ENCODE measurements at regions not wholly inside any gene's neighbourhood (a gene's known extent, or its start where the extent isn't known, plus 50 kb on each side); places are given as distances from the start of the nearest gene placed in this dataset.

- no peak for DNase-seq
Observed at GRCh38 chr13:107130566-107130965, 562.6 kb upstream of the ARGLU1 start.

DNA sequence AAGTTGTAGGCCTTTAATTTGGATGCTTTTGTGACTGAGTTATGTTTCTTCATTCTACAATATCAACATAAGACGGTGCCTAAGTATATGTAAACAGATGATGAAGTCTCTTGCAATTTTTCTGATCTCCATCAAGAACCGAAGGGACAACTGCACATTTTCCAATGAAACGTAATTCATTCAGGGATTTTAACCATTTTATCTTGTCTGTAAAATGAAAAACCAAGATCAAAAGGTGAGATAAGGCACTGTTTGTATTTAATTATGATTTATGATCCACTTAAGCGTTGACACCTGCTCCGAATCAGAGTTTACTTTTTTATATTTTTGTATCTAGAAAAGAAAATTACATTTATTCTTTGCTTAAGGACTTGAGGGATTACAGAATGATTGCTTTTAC lies 556.8 kb upstream of the ARGLU1 start:
- DNase-seq = no peak

GRCh38 chr13:107124129-107124718 lies 556.3 kb upstream of the ARGLU1 start:
- no peak for DNase-seq

DNA sequence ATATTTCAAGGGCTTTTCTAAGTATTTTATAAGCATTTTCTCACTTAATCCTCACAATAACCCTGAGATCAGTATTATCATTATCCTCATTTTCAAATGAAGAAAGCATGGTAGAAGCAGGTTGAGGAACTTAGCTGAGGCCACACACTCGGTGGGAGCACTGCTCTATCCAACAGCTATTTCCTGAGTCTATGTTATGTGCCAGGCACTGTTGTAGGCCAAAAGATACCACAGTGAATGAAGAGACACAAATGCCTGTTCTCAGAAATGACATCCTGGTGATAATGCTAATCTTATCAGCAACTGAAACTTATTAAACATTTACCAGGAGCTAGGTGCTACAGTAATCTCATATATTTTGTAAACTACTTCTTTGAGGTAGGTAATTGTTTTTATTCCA lies 553.9 kb upstream of the ARGLU1 start:
- no peak for DNase-seq

DNA sequence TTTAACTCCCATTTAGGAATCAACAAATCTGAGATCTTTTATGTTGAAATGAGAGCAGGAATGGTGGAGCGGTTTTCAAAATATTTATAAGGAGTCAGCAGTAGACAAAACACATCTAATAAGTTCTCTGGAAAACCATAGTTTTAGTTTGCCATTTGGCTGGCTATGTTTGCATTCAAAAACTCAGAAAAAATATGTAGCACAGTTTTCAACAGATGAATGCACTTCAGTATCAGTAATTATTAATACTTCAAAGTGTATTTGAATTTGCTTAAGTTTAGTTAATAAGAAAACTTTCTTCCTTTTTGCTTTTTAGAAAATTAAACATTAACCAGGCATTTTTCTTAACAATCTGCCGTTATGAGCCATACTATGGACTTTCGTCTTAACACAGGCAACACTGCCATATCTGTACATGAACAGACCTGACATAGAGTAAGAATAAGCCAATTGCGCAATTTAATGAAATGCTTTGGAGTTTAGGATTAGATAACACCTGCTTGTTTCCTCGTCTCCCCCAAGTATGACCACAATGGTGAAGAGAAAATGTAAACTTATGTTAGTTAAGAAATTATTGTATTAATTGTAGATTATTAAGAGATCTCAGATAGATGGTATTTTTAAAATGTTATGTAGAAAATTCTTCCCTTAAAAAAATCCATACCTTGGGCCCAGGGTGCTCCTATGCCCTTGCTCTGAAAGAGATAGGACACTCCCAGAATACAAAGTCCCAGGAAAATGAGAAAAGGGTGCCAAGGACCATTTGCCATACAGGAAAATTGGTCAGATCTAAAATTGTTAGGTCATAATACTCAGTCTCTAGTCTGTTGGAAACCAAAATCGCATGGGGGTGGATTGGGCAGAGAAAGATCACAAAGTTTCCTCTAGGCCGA lies 552.3 kb upstream of the ARGLU1 start:
- DNase-seq = no peak

DNA sequence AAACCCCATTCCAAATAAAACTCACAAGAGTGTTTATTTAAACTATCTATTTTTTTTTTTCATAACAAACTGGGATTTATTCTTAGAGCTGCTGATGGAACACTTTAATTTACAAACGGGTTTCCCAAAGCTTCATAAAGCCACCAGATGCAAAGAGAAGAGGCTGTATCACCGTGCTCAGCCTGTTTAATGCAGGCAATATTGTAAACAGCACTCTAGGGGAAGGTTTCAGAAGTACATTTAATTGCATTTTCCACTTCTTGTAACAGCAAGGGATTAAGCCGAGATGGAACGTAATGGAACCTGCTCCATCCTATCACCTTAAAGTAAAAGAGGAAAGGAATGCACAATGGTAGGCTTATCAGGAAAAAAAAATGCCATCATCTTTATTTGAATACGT lies 550.6 kb upstream of the ARGLU1 start:
- DNase-seq = no peak

DNA sequence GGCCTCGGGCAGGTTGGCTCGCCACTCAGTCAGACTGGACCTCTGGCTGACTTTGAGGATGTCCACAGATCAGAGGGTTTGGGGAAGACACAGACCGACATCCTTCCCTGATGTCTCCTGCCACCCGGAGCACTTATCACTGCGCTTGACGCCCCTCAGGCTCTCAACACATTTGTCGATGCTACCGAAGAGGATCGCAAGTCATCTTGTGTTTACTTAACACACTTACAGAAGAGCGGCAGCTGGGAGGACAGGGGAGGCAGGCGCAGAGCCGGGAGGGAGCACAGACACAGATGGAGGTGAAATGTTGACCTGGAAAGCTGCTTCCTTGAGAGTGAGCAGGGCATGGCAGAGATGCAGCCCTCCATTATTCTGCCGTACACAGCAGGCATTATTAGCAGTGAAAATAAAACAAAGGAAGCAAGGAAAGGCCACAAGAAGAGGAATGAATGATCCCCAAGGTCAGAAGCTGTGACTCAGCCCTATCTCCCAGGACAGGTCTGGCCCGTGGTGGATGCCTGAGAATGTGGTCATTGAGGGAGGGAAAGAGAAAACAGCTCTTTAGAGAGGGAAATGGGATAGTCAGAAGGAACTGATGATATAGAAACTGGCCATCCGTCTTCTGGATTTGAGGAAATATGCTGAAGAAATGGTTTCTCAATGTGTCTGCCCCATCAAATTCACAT lies 549.5 kb upstream of the ARGLU1 start:
- no peak for DNase-seq

DNA sequence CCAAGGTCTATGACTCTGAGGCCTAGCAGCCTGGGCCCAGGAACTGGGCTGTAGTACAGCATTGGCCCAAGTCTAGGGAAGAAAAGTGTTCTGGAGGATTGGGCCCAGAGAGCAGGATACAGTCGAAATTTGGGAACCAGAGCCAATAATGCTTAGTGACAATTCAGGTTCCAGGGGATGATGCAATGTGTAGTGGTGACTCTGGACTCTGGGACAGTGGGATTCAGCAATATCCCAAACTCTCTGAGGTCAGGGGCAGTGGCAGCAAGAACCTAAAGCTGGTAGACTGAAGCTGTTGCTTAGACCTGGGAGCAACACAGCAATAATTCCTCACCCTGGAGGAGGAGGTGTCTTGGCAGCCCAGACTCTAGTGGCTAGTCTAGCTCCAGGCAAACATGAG lies 545.5 kb upstream of the ARGLU1 start:
- DNase-seq = no peak

GRCh38 chr13:107111248-107111647 lies 543.3 kb upstream of the ARGLU1 start:
- no peak for DNase-seq

DNA sequence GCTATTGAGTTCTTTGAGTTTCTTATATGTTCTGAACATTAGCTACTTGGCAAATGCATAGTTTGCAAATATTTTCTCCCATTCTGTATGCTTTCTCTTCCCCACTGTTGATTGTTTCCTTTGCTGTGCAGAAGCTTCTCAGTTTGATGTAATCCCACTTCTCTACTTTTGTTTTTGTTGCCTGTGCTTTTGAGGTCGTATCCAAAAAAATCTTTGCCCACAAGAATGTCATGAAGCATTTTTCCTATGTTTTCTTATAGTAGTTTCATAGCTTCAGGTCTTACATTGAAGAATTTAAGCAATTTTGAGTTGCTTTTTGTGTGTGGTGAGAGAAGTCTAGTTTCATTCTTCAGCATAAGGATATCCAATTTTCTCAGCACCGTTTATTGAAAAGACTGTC lies 536.7 kb upstream of the ARGLU1 start:
- no peak for DNase-seq

DNA sequence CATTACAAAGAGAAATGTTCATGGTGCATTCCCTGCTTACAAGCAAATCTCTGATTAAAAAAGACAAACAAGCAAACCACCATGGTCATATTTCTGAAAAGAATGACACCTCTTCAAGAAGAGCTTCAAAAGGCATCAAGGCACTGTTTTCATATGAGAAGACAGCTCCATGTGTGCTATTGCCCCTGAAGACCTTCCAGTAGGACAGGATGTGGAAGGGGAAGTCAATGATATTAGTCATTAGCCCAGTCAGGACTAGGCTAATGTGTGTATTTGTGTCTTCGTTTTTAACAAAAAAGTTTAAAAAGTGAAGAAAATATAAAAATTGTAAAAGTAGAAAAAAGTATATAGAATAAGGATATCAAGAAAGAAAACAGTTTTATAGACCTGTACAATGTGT lies 534.7 kb upstream of the ARGLU1 start:
- DNase-seq = no peak

DNA sequence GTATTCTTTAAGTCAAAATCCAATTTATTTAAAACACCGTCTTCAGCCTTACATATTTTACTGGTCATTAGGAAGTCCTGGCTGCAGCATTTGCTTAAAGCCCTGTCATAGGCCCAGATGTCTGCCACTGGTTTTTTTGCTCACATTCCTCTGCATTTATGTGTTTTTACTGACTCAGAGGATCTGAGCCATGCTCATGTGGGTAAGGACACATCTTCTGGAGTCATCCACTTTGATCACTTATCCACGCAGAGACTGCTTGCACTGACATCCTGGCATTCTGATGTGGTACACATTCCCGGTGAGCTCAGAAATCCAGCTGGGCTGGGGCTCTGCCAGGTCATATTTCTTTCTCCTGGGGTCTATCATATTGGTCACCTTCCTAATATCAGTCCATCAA lies 531.7 kb upstream of the ARGLU1 start:
- DNase-seq = no peak

- DNase-seq = no peak
Observed at GRCh38 chr13:107097916-107098315, 530.0 kb upstream of the ARGLU1 start.

- no peak for DNase-seq
Observed at GRCh38 chr13:107095876-107096275, 527.9 kb upstream of the ARGLU1 start.

- DNase-seq = no peak
Observed at GRCh38 chr13:107091861-107092260, 523.9 kb upstream of the ARGLU1 start.

DNA sequence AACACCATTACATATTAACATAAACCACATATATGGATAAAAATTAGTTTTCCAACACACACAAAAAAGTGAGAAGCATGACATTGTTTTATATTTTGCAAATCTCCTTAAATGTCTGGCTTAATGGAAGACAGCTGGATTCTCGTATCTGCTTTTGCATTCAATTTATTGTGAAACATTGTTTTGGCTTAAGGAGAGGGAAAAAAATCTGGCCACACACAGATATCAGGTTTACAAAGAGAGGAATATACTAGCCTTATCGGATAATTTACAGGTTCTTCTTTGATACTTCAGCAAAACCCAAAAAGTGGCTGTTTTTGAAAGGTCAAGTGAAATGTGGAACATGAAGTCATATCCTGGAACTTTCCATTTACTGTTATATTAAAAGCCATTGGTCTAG lies 523.5 kb upstream of the ARGLU1 start:
- DNase-seq = no peak

DNA sequence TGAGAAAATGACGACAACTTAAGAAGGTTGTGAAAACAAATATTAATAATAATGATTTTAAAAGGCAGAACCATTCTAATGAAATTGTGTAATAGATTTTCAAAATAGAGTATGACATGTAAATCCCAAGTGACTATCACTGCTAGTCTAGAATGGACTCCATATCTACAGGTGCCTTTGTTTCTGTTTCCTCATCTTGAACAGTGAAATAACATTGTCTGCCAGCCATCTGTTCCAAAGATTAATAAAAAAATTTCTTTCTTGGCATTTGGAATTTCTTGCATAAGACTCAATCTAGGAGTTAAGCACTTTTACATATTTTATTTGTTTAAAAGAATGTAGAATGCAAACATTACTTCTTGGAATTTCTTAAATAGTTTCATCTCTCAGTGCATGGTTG lies 520.1 kb upstream of the ARGLU1 start:
- no peak for DNase-seq

DNA sequence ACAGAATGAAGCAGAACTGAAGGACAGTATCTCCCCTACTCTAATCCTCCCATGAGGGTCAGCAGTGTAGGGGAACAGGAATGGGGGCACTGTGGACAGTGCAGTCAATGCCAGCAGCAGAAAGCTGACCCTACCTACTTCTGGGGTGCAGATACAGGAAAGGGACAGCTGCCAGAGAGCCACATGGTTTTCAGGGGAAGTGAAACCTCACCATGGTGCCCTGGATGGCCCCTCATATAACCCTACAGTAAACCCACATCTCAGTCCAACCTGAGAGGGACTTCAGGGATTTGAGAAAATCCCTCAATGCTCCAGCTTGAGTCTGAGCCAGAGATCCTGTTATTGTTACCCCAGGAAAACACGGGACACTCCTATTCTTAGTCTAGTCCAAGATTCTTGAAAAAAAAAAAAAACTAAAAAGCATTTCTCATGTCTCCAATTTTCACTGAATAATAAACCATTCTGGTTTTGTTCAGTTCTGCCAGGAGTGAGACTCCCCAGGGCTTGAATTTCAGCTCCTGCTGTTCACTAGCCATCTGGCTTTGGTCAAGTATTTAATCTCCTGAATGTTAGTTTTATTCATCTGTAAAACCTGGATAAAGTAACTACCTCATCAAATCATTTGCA lies 511.6 kb upstream of the ARGLU1 start:
- DNase-seq = no peak

GRCh38 chr13:107078229-107078765 lies 510.4 kb upstream of the ARGLU1 start:
- DNase-seq = no peak

- DNase-seq = no peak
Observed at GRCh38 chr13:107076801-107077200, 508.9 kb upstream of the ARGLU1 start.

GRCh38 chr13:107075576-107075975 lies 507.6 kb upstream of the ARGLU1 start:
- no peak for DNase-seq

DNA sequence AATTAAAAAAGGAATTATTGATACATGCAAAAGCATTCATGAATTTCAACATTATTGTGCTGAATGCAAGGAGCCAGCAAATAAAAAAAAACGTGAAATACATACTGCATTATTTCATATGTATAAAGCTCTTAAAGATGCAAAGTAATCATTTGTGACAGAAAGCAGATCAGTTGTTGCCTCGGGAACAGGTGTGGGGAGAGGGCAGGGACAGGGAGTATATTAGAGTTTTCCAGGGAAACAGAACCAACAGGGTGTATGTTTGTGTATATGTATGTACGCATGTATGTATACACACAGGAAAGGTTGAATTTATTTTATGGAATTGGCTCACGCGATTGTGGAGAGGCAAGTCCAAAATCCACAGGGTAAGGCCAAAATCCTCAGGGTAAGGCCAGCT lies 502.9 kb upstream of the ARGLU1 start:
- no peak for DNase-seq

DNA sequence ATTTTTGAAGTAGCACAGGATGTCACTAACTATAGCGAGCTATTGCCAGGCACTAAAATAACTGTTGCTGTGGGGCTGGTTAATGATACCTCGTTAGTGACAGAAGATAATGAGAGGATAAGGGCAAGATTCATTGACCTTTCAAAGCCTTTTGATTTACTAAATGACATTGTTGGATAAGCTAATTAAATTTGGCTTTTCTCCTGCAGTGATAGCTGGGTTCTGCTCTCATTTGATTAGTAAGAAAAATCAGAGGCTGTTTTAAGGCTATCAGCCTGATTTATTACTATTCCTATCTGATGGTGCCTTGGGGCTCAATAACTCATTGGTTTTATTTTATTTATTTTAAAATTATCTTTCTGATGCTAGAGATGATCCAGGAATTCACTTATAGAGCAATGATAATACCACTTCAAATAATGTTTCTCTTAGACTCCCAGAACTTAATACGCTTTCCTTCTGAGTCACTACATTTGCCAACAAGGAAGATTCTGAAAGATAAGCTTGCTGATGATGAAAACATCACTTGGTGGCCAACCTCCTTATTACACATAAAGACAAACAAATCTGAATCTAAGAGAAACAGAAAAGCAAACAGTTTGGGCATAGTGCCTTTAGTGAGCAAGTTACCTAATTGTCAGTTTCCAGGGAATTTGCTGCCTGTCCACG lies 501.3 kb upstream of the ARGLU1 start:
- no peak for DNase-seq

All from DMS 273 treated with DMSO at 0.1 percent for 48 hours (cell line).